KBM-7 (cell line): ENCODE measurements at regions not wholly inside any gene's neighbourhood (a gene's known extent, or its start where the extent isn't known, plus 50 kb on each side); places are given as distances from the start of the nearest gene placed in this dataset.

Source experiments
- DNase-seq: peaks from one replicate; pipeline ENCODE4 v3.0.0-alpha.2; 2015
- in situ Hi-C: fragments of 300-500 bp; cut with MboI; formaldehyde crosslinking; loops from 2 replicates; pipeline ENCODE4 v1.14.3; 2020; ENCODE audit warnings: low sequenced_read_pairs, low pct_unique_long_range_greater_than_20kb, mixed read lengths

- in situ Hi-C loops: no loop called here
- DNase-seq: no peak
Measured at GRCh38 chr9:97747201-97747965, 50.2 kb upstream of the XPA start.

GRCh38 chr9:97748525-97748924 lies 51.4 kb upstream of the XPA start:
- in situ Hi-C loops: no loop called here
- no peak for DNase-seq

GRCh38 chr9:97749928-97750327 lies 52.8 kb upstream of the XPA start:
- no peak for DNase-seq
- in situ Hi-C loops: no loop called here

GRCh38 chr9:97751531-97751930 lies 54.4 kb upstream of the XPA start:
- no peak for DNase-seq
- in situ Hi-C loops: no loop called here

GRCh38 chr9:97752274-97752673 lies 55.1 kb upstream of the XPA start:
- in situ Hi-C loops: no loop called here
- DNase-seq: no peak

GRCh38 chr9:97753364-97753763 lies 56.2 kb upstream of the XPA start:
- in situ Hi-C loops: no loop called here

GRCh38 chr9:97753975-97754374 lies 56.8 kb upstream of the XPA start:
- in situ Hi-C loops: no loop called here
- DNase-seq: peak; percentile 51

More at GRCh38 chr9:97753364-97753763, 56.2 kb upstream of the XPA start:
- DNase-seq: no peak

- DNase-seq: no peak
- in situ Hi-C loops: no loop called here
Measured at GRCh38 chr9:97755618-97756267, 58.6 kb upstream of the XPA start.

GRCh38 chr9:97756991-97757390 lies 59.9 kb upstream of the XPA start:
- DNase-seq: no peak
- in situ Hi-C loops: no loop called here

GRCh38 chr9:97758334-97758916 lies 61.3 kb upstream of the XPA start:
- in situ Hi-C loops: no loop called here
- no peak for DNase-seq

GRCh38 chr9:97759581-97760288 lies 62.6 kb upstream of the XPA start:
- no peak for DNase-seq
- in situ Hi-C loops: no loop called here

GRCh38 chr9:97761056-97761598 lies 64.0 kb upstream of the XPA start:
- DNase-seq: no peak
- in situ Hi-C loops: no loop called here

- in situ Hi-C loops: no loop called here
- DNase-seq: no peak
Measured at GRCh38 chr9:97761879-97762278, 64.7 kb upstream of the XPA start.

- in situ Hi-C loops: no loop called here
- no peak for DNase-seq
Measured at GRCh38 chr9:97763874-97764273, 66.7 kb upstream of the XPA start.

GRCh38 chr9:97766092-97766491 lies 69.0 kb upstream of the XPA start:
- in situ Hi-C loops: no loop called here

GRCh38 chr9:97766610-97767009 lies 69.5 kb upstream of the XPA start:
- DNase-seq: no peak
- in situ Hi-C loops: no loop called here

More at GRCh38 chr9:97766092-97766491, 69.0 kb upstream of the XPA start:
- no peak for DNase-seq

- DNase-seq: no peak
- in situ Hi-C loops: no loop called here
Measured at GRCh38 chr9:97767891-97768290, 70.8 kb upstream of the XPA start.

- in situ Hi-C loops: no loop called here
- no peak for DNase-seq
Measured at GRCh38 chr9:97768746-97769145, 71.6 kb upstream of the XPA start.

GRCh38 chr9:97769208-97769607 lies 72.1 kb upstream of the XPA start:
- DNase-seq: no peak
- in situ Hi-C loops: no loop called here
